SJCRH30 (cell line): ENCODE measurements at regions not wholly inside any gene's neighbourhood (a gene's known extent, or its start where the extent isn't known, plus 50 kb on each side); places are given as distances from the start of the nearest gene placed in this dataset.

Experiments used
- DNase-seq, 2 experiments: peaks; one replicate each; pipeline ENCODE4 v3.0.0-alpha.2; 2015 to 2020
- H3K27ac ChIP-seq: fragments of 250-450 bp; sonication (Bioruptor Pico); 2 replicates; pipeline ENCODE4 v1.5.1; 2020; ENCODE audit warnings: mild to moderate bottlenecking, moderate library complexity
- H3K27me3 ChIP-seq: fragments of 250-450 bp; sonication (Bioruptor Pico); 2 replicates; pipeline ENCODE4 v1.5.1; 2020; ENCODE audit warnings: mild to moderate bottlenecking, moderate library complexity
- H3K36me3 ChIP-seq: fragments of 250-450 bp; sonication (Bioruptor Pico); 2 replicates; pipeline ENCODE4 v1.5.1; 2020; ENCODE audit warnings: mild to moderate bottlenecking, moderate library complexity
- H3K4me1 ChIP-seq: fragments of 250-450 bp; sonication (Bioruptor Pico); 2 replicates; pipeline ENCODE4 v1.5.1; 2020; ENCODE audit warnings: mild to moderate bottlenecking, moderate library complexity
- H3K4me3 ChIP-seq: fragments of 250-450 bp; sonication (Bioruptor Pico); 2 replicates; pipeline ENCODE4 v1.5.1; 2020; ENCODE audit warnings: mild to moderate bottlenecking, moderate library complexity
- H3K9me3 ChIP-seq: fragments of 250-450 bp; sonication (Bioruptor Pico); replicated peaks from 2 replicates; pipeline ENCODE4 v1.5.1; 2020; ENCODE audit warnings: mild to moderate bottlenecking, moderate library complexity

- H3K27ac ChIP-seq: no peak overlapping the region
- no peaks in the 10 kb centered on the region for H3K9me3 ChIP-seq
These were observed 56.3 kb downstream of the AGTR2 start for GRCh38 chrX:116226665-116227484.

GRCh38 chrX:116230130-116230898, 59.8 kb downstream of the AGTR2 start:
- Histone ChIP-seq H3K4me3 (no peak overlapping the region), H3K27me3 (no peaks in the 10 kb centered on the region), H3K27ac (no peak overlapping the region), H3K36me3 (no peaks in the 10 kb centered on the region), H3K9me3 (no peaks in the 10 kb centered on the region), H3K4me1 (no peaks in the 10 kb centered on the region)
- DNase-seq: no peak

More at GRCh38 chrX:116226665-116227484, 56.3 kb downstream of the AGTR2 start:
- no peak for DNase-seq
- no peaks in the 10 kb centered on the region for H3K27me3 ChIP-seq
- no peaks in the 10 kb centered on the region for H3K4me1 ChIP-seq
- H3K36me3 ChIP-seq: no peaks in the 10 kb centered on the region
- H3K4me3 ChIP-seq: no peak overlapping the region

- DNase-seq: no peak
- Histone ChIP-seq H3K27me3 (no peaks in the 10 kb centered on the region), H3K4me3 (no peak overlapping the region), H3K4me1 (no peaks in the 10 kb centered on the region), H3K27ac (no peak overlapping the region), H3K9me3 (no peaks in the 10 kb centered on the region), H3K36me3 (no peaks in the 10 kb centered on the region)
These were observed 62.3 kb downstream of the AGTR2 start for GRCh38 chrX:116232833-116233232.

GRCh38 chrX:116236666-116237065, 66.1 kb downstream of the AGTR2 start:
- Histone ChIP-seq H3K27me3 (no peaks in the 10 kb centered on the region), H3K4me3 (no peak overlapping the region), H3K4me1 (no peaks in the 10 kb centered on the region; the same call in 1 of the 2 replicates), H3K36me3 (no peaks in the 10 kb centered on the region), H3K9me3 (no peaks in the 10 kb centered on the region), H3K27ac (no peak overlapping the region)
- DNase-seq: no peak

GRCh38 chrX:116238093-116238492, 67.5 kb downstream of the AGTR2 start:
- H3K36me3 ChIP-seq: no peaks in the 10 kb centered on the region
- no peaks in the 10 kb centered on the region for H3K27me3 ChIP-seq
- H3K27ac ChIP-seq: no peak overlapping the region
- H3K4me3 ChIP-seq: no peak overlapping the region
- H3K9me3 ChIP-seq: no peaks in the 10 kb centered on the region
- DNase-seq: no peak
- H3K4me1 ChIP-seq: no peaks in the 10 kb centered on the region; the same call in 1 of the 2 replicates

GRCh38 chrX:116238567-116239255, 68.2 kb downstream of the AGTR2 start:
- no peak overlapping the region for H3K4me3 ChIP-seq

GRCh38 chrX:116239944-116240840, 69.6 kb downstream of the AGTR2 start:
- no peaks in the 10 kb centered on the region for H3K27me3 ChIP-seq
- H3K4me3 ChIP-seq: no peak overlapping the region
- no peaks in the 10 kb centered on the region for H3K36me3 ChIP-seq
- no peak for DNase-seq
- H3K9me3 ChIP-seq: no peaks in the 10 kb centered on the region
- no peak overlapping the region for H3K27ac ChIP-seq
- H3K4me1 ChIP-seq: no peaks in the 10 kb centered on the region; the same call in 1 of the 2 replicates

More at GRCh38 chrX:116238567-116239255, 68.2 kb downstream of the AGTR2 start:
- Histone ChIP-seq H3K4me1 (no peaks in the 10 kb centered on the region; the same call in 1 of the 2 replicates), H3K27me3 (no peaks in the 10 kb centered on the region), H3K27ac (no peak overlapping the region), H3K9me3 (no peaks in the 10 kb centered on the region), H3K36me3 (no peaks in the 10 kb centered on the region)
- no peak for DNase-seq

- Histone ChIP-seq H3K36me3 (no peaks in the 10 kb centered on the region), H3K4me1 (no peaks in the 10 kb centered on the region; the same call in 1 of the 2 replicates), H3K9me3 (no peaks in the 10 kb centered on the region), H3K27ac (no peak overlapping the region), H3K27me3 (no peaks in the 10 kb centered on the region), H3K4me3 (no peak overlapping the region)
- DNase-seq: no peak
These were observed 70.5 kb downstream of the AGTR2 start for GRCh38 chrX:116241001-116241400.

GRCh38 chrX:116243039-116243438, 72.5 kb downstream of the AGTR2 start:
- Histone ChIP-seq H3K27ac (no peak overlapping the region), H3K36me3 (no peaks in the 10 kb centered on the region), H3K4me1 (no peaks in the 10 kb centered on the region; the same call in 1 of the 2 replicates), H3K9me3 (no peaks in the 10 kb centered on the region), H3K27me3 (no peaks in the 10 kb centered on the region), H3K4me3 (no peak overlapping the region)
- no peak for DNase-seq

GRCh38 chrX:116246261-116246660, 75.7 kb downstream of the AGTR2 start:
- no peak overlapping the region for H3K4me3 ChIP-seq
- no peaks in the 10 kb centered on the region for H3K9me3 ChIP-seq
- H3K27me3 ChIP-seq: no peaks in the 10 kb centered on the region
- no peak for DNase-seq
- H3K4me1 ChIP-seq: no peaks in the 10 kb centered on the region
- no peak overlapping the region for H3K27ac ChIP-seq
- no peaks in the 10 kb centered on the region for H3K36me3 ChIP-seq

- Histone ChIP-seq H3K27ac (no peak overlapping the region), H3K4me3 (no peak overlapping the region), H3K36me3 (no peaks in the 10 kb centered on the region), H3K27me3 (no peaks in the 10 kb centered on the region), H3K9me3 (peaks cover 6% of the 10 kb centered on the region; the same call in 1 of the 2 replicates), H3K4me1 (peaks cover 6% of the 10 kb centered on the region)
- no peak for DNase-seq
These were observed 97.0 kb downstream of the AGTR2 start for GRCh38 chrX:116267511-116268040.

- Histone ChIP-seq H3K9me3 (peaks cover 6% of the 10 kb centered on the region; the same call in 1 of the 2 replicates), H3K4me3 (no peak overlapping the region), H3K27me3 (no peaks in the 10 kb centered on the region), H3K27ac (peak overlapping the region; percentile 76), H3K36me3 (no peaks in the 10 kb centered on the region), H3K4me1 (peaks cover 38% of the 10 kb centered on the region)
- DNase-seq: peak; percentile 63 to 79
These were observed 101.8 kb downstream of the AGTR2 start for GRCh38 chrX:116272322-116272721.

GRCh38 chrX:116272861-116273260, 102.3 kb downstream of the AGTR2 start:
- Histone ChIP-seq H3K27me3 (no peaks in the 10 kb centered on the region), H3K4me3 (no peak overlapping the region), H3K9me3 (peaks cover 6% of the 10 kb centered on the region; the same call in 1 of the 2 replicates), H3K4me1 (peaks cover 39% of the 10 kb centered on the region), H3K36me3 (no peaks in the 10 kb centered on the region), H3K27ac (peak overlapping the region; percentile 76)
- peak; percentile 9 to 73 for DNase-seq
